Activated effector memory CD4-positive, alpha-beta T cell treated with Interleukin-2 at 50 U/mL for 16 hours (primary cell): ENCODE measurements at regions not wholly inside any gene's neighbourhood (a gene's known extent, or its start where the extent isn't known, plus 50 kb on each side); places are given as distances from the start of the nearest gene placed in this dataset.
"Not testable (repeated sequence)": the region's sequence is repeated elsewhere in the genome, so short reads cannot be mapped to it uniquely, and the experiment has no call there.

Source experiments
- DNase-seq: peaks from one replicate; pipeline ENCODE4 v3.0.0-alpha.2; 2020

- DNase-seq = no peak
Observed at GRCh38 chr1:244271691-244272308, 179.9 kb downstream of the ADSS2 start.

GRCh38 chr1:244272471-244273261 lies 179.0 kb downstream of the ADSS2 start:
- peak; percentile 56 for DNase-seq

- DNase-seq = no peak
Observed at GRCh38 chr1:244273262-244273844, 178.4 kb downstream of the ADSS2 start.

GRCh38 chr1:244273845-244274619 lies 177.7 kb downstream of the ADSS2 start:
- DNase-seq = no peak

- DNase-seq = no peak
Observed at GRCh38 chr1:244276646-244277045, 175.1 kb downstream of the ADSS2 start.

- DNase-seq = no peak
Observed at GRCh38 chr1:244280201-244280600, 171.5 kb downstream of the ADSS2 start.

GRCh38 chr1:244280859-244281258 lies 170.8 kb downstream of the ADSS2 start:
- no peak for DNase-seq

GRCh38 chr1:244283772-244284171 lies 167.9 kb downstream of the ADSS2 start:
- DNase-seq = no peak

GRCh38 chr1:244284641-244285156 lies 167.0 kb downstream of the ADSS2 start:
- DNase-seq = no peak

GRCh38 chr1:244286341-244286740 lies 165.4 kb downstream of the ADSS2 start:
- no peak for DNase-seq

- DNase-seq = no peak
Observed at GRCh38 chr1:244287726-244288125, 164.0 kb downstream of the ADSS2 start.

GRCh38 chr1:244288663-244289062 lies 163.0 kb downstream of the ADSS2 start:
- DNase-seq = no peak

- DNase-seq = no peak
Observed at GRCh38 chr1:244289991-244290785, 161.5 kb downstream of the ADSS2 start.

- no peak for DNase-seq
Observed at GRCh38 chr1:244291236-244292201, 160.2 kb downstream of the ADSS2 start.

GRCh38 chr1:244294599-244295224 lies 157.0 kb downstream of the ADSS2 start:
- no peak for DNase-seq

GRCh38 chr1:244296003-244296402 lies 155.7 kb downstream of the ADSS2 start:
- DNase-seq = no peak

GRCh38 chr1:244296447-244296846 lies 155.3 kb downstream of the ADSS2 start:
- DNase-seq = no peak

- no peak for DNase-seq
Observed at GRCh38 chr1:244297087-244297486, 154.6 kb downstream of the ADSS2 start.

- DNase-seq = no peak
Observed at GRCh38 chr1:244297616-244298015, 154.1 kb downstream of the ADSS2 start.

- not testable (repeated sequence) for DNase-seq
Observed at GRCh38 chr1:244300029-244300375, 151.7 kb downstream of the ADSS2 start.
